Islet precursor cell (in vitro differentiated cells): ENCODE measurements at regions not wholly inside any gene's neighbourhood (a gene's known extent, or its start where the extent isn't known, plus 50 kb on each side); places are given as distances from the start of the nearest gene placed in this dataset.
A peak's percentile ranks its signal among the peaks of the same experiment; 100 is the strongest.

Experiments used
- DNase-seq: peaks from one replicate; pipeline ENCODE4 v3.0.0-alpha.2; 2018

DNA sequence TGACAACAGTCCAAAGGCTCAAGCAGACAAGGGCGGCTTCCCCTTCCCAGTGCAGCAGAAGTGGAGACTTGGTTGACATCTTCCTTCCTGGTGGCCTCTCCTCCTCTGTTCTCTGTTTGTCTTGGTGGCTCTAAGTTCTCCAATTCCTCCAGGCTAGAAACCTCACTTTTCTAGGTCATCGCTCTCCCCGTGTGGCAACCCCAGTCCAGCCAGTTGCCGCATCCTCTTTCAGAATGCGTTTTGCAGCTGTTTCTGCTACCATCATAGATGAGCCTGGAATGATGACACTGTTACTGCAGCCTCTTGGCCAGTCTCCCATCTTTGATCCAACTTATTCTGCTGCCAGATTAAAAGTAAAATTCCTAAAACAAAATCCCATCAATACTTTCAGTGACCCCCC is 201.5 kb downstream of the TRIM29 start:
- DNase-seq, result no peak

DNA sequence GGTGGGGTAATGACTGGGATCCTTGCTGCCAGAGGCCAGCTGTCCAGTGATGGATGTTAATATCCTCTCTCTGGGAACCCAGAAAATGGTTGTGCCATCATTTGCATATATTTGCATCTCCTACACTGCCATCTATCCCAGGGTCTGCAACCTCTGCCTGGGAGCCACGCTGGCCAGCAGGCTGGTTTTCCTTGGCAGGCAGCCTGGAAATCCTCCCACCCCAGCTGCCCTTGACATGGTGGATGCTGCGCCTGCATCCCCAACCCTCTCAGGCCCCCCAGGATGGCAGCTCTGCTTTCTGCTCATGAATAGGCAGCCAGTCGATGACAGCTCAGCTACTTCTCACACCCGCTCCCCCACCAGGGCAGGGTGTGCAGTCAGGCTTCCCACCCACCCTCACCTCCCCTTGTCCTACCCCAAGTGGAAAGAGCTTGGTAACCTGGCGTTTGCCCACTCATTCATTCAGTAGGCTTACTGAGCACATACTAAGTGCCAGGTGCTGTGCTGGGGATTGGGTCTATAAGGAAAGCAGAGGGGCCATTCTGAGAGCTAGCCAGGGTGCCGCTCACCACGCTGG is 202.5 kb downstream of the TRIM29 start:
- no peak for DNase-seq

GRCh38 chr11:119934866-119935265 is 203.0 kb downstream of the TRIM29 start:
- no peak for DNase-seq

DNA sequence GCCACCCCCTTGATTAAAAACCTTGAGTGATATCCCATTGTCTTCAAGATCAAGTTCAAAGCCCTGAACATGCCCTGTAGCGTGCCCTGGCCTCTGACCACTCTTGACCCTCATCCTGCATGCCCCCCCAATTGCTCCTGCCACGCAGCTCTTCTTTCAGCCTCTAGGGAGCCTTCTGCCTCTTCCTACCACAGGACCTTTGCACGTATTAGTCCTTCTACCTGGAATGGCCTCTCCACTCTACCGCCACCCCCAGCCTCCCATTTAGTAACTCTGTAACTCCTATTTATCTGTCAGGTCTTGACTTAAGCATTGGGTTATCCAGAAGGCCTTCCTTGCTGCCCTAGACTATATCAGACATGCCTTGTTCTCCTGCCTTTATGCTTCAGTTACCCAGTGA is 203.6 kb downstream of the TRIM29 start:
- DNase-seq, result no peak

GRCh38 chr11:119933584-119933983 is 204.3 kb downstream of the TRIM29 start:
- DNase-seq, result no peak

DNA sequence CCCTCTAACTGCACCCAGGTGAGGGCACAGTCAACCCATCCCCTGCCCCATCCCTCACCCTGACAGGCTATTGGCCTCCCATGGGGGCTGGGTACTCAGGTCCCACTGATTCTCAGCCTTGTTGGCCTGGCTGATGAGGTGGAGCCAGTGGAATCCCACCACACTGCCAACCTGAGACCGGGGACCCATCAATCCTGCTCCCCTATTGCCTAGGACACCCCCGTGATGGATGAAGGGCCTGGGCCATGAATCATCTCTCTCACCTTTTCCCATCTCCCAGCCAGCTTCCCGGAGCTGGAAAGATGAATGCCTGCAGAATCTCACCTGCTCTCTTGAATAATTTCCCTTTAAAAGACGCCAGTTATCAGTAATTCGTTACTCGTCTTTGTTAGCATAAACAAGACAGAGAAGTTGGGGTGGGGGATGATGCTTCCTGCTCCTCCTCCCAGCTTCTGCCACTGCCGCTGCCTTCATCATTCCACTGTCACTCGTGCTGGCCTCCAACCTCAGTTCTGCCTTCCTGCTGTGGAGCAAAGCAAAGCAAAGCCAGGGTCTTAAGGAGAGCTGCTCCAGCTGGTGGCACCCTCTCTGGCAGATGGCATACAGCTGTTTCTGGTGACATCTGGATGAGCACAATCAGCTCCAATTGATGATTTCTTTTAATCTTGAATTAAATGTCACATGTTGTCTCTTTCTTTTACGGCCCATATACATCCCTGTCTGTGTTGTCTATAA is 204.0 kb upstream of the NECTIN1 start:
- no peak for DNase-seq

GRCh38 chr11:119928047-119928446 is 199.0 kb upstream of the NECTIN1 start:
- no peak for DNase-seq

- DNase-seq, result no peak
These were observed 195.0 kb upstream of the NECTIN1 start for GRCh38 chr11:119924017-119924416.

DNA sequence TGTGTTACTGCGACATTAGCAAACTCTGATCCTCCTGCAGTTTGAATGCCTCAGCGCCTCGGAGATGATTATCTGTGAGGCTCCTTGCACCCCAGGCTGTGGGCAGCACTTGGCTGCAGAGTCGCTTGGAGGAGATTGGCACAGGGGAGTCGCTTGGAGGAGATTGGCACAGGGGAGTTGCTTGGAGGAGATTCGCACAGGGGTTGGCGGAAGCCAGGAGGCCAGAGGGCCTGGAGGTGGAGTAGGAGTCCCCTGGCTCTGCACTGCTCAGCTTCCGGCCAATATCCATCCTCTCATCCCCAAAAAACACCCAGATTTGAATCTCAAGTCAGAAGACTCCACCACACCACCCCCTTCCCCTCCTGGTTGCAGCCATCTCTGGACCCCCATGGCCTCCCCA is 192.6 kb upstream of the NECTIN1 start:
- no peak for DNase-seq

DNA sequence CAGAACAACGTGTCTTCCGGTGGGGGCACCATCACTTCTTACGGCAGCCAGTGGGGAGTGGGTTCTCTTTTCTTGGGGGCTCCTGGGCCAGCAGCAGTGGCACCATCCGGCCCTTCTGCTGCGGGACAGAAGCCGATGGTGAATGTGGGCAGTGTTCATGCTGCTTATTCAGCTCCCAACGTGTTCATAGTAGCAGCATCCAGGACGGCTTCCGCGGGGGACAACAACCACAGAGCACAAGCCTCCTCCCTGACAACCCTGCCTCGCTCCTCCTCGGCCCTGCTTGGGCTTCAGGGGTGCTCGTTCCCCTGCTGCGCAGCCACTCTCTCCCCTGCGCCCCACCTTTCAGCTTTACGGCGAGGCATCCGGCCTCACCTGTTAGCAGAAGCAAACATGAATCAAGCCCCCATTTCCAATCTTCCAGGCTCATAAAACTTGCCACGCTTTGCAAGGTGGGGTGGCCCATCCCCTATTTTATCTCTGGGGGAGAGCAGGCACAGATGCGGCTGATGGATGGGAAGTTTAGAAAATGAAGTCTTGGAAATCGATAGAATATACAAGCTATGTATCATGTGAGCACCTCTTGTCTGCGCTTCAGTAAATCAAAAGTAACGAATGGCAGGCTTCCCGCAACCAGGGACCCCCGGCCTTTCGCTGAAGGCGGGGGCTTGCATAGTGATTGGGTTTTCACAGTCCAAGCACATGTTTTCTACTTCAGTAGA is 191.8 kb upstream of the NECTIN1 start:
- DNase-seq, result no peak

DNA sequence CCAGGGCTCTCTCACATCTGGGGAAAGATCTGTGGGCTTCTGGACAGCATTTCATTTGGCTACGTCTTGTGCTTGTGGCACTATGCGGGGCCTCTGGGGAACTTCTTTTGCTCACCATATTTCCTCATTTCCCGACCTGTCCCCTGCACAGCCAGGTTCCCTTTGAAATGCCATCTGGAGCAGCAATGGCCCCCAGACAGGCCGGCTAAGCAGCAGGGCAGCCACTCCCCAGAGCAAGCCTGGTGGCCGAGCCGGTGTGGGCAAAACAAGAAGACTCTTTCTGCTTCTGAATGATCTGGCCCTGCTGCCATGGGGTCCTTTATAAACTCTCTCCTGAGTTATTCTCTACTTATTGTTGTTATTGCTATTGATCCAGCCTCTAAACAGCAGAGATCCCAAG is 190.7 kb upstream of the NECTIN1 start:
- no peak for DNase-seq

DNA sequence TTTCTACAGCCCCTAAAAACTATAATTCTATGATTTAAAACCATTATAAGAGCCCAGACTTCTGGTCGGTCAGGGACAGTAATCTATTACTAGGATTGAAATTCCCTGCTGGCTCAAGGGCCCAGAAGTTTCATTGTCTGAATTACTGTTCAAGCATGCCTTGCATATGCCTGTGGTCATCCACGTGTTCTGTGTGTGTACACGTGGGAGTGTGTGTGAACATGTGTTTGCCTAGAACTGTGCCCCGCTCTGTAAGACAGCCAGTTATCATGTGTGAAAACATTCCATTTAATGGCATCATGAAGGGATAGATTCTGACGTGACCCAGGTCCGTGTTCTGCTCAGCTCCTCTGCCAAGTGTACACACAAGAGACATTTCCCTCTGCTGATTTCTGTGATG is 189.3 kb upstream of the NECTIN1 start:
- DNase-seq, result no peak

DNA sequence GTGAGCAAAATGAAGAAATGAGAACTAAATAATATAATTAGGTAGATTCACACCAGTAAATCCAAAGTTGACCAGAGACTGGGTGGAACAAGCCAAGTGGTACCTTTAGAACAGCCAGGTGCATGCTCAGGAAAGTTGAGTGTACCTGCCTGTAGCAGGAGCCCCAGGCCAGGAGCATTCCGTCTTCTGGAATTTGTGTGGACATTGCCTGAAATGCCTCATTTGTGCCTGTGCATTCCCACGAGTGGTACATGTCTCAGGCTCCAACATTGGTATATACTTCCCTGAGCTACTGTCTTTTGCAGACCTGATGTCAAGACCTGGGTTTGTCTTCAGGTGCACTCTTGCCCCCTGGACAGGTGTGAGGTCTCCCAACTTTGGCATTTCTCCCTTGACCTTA is 187.6 kb upstream of the NECTIN1 start:
- DNase-seq, result no peak

GRCh38 chr11:119912229-119912628 is 183.2 kb upstream of the NECTIN1 start:
- DNase-seq, result no peak

GRCh38 chr11:119910650-119911049 is 181.7 kb upstream of the NECTIN1 start:
- no peak for DNase-seq

- DNase-seq, result no peak
These were observed 181.1 kb upstream of the NECTIN1 start for GRCh38 chr11:119910051-119910450.

- DNase-seq, result no peak
These were observed 180.5 kb upstream of the NECTIN1 start for GRCh38 chr11:119909495-119909894.

- DNase-seq, result no peak
These were observed 180.1 kb upstream of the NECTIN1 start for GRCh38 chr11:119909077-119909476.

- no peak for DNase-seq
These were observed 179.5 kb upstream of the NECTIN1 start for GRCh38 chr11:119908573-119908904.

DNA sequence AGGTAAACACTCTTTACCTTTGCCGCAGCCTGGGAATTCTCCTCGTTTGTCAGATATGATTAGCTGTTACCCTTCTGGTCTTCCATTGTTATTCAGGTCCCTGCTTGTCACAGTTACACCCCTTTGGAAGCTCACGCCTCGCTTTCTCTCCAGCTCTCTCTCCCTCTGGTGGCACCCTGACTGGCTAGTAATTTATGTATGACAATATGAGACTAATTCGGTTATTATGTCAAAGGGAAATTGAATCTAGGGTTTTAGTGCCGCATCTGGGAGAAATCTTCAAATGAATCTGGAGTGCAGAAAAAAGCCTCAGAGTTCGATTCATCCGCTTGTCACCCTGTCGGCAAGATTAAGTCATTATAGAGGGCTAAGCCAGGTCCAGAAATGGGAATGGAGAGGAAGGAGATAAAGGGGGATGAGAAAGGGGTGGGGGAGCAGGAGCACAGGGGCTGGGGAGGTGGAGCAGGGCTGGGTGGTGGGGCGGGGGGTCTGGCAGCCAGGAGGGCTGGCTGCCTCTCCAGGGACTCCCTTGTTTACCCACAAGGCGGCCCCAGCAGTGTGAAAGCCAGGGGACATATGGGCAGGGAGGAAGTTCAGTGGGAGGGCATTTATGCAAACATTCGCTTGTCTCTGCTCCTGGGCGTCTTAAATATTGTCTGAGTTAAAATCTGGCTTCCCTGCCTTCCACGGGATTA is 179.0 kb upstream of the NECTIN1 start:
- DNase-seq, result no peak

DNA sequence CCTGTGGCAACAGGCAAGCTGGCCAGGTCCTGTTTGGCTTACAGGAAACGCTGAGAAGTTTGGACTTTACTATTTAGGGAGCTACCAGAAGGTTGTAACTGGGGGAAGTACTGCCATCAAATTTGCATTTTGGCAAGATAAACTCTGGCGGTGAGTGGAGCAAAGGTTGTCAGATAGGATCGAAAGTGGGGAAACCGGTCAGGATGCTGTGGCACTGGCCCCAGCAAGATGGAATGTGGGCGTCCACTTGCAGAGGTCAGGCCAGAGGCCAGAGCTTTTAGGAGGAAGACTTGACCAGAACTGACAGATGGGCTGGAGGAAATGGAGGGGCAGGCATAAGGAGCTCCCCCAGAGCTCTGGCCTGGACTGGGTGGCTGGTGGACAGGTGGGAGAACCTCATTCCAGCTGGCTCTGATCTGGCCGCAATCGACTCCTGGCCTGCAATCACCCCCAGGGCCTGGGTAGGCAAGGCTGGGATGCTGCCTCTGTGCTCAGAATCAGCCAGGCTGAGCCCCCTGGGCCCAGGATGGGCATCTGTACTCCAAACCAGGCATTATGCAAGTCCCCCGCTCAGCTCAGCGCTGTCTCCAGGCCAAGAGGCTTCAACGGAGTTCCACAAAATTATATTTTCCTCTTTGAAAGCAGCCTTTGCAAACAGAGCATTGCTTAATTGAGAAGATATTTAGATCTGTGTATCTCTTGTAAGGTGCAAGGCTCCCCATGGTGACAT is 178.3 kb upstream of the NECTIN1 start:
- DNase-seq, result peak; percentile 92

- DNase-seq, result no peak
These were observed 177.4 kb upstream of the NECTIN1 start for GRCh38 chr11:119906376-119906775.

GRCh38 chr11:119905162-119905561 is 176.2 kb upstream of the NECTIN1 start:
- no peak for DNase-seq
